ENCODE measurements at regions not wholly inside any gene's neighbourhood (a gene's known extent, or its start where the extent isn't known, plus 50 kb on each side); places are given as distances from the start of the nearest gene placed in this dataset.

DNA sequence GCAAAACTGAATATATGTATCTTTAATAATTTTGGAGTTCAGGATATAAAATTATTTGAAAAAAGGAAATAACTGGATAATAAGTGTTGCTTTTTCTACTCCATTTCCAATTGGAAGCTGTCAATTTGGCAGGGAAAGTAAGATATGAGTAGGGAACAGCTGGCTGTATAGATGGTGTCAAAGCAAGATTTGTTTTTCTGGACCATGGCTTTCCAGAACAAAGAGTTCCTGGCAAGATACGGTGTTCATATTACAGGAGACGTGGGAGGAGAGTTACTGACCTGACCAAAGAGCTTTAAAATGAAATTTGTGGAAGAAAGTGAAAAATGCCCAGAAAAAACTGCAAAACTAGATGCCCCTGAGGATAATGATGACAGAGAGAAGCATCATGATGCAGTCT lies 442.7 kb upstream of the KIRREL3 start:
- no peaks in the 10 kb centered on the region for H3K36me3 ChIP-seq (replicated peaks in 1 of 2; ENCODE audit: control insufficient read depth in 1 of 2, insufficient read depth in 2 of 2, low read length in 1 of 2)
- H3F3A ChIP-seq (replicated peaks; ENCODE audit: insufficient read depth) = no peaks in the 10 kb centered on the region
- no peak overlapping the region for H3K27ac ChIP-seq (ENCODE audit: low read depth in 2 of 2, low read length in 1 of 2)
- no peaks in the 10 kb centered on the region for H4K20me1 ChIP-seq (ENCODE audit: insufficient read depth)
- CTCF ChIA-PET = interaction anchor here (0.6 to 1.3 kb wide), 3 partner anchors 281 to 1002 kb away, joined by 3 read pairs; no protein-coding TSS in a partner anchor
- no peaks in the 10 kb centered on the region for H3K79me2 ChIP-seq (ENCODE audit: insufficient read depth)
- no peak overlapping the region for H3K4me3 ChIP-seq (ENCODE audit: low read depth in 2 of 2, low read length in 1 of 2)
- no peaks in the 10 kb centered on the region for H3K27me3 ChIP-seq (ENCODE audit: insufficient read depth)
- H3K9me2 ChIP-seq = no peaks in the 10 kb centered on the region
- H3K4me2 ChIP-seq = no peak overlapping the region
- no peak overlapping the region for H2AFZ ChIP-seq (ENCODE audit: low read depth)
- POLR2A ChIA-PET = no interaction called here
- H3K9me3 ChIP-seq = no peaks in the 10 kb centered on the region
- no peak overlapping the region for H3K9ac ChIP-seq
- whole genome bisulfite sequencing (ENCODE audit: low lambda C conversion rate) = 2% methylated on average over 2 of the region's 2 CpGs
- peaks cover 0 to 3% of the 10 kb centered on the region in 2 experiments; a peak in 1 of 4 replicates for H3K4me1 ChIP-seq (ENCODE audit: control insufficient read depth in 1 of 2, insufficient read depth in 2 of 2, low read depth in 1 of 2, low read length in 1 of 2)
- TF ChIP-seq RCOR1 (IDR thresholded peaks at IDR 0.05; ENCODE audit: low read length) = no peak
- TF ChIP-seq TAF1 (IDR thresholded peaks at IDR 0.05; ENCODE audit: borderline replicate concordance, low read depth, low read length) = no peak
- TF ChIP-seq FOXJ3 (CRISPR knock-in tag; IDR thresholded peaks at IDR 0.05) = no peak
- no peak for TF ChIP-seq GABPA (IDR thresholded peaks at IDR 0.05; ENCODE audit: low read depth)
- TF ChIP-seq POLR2AphosphoS5 (IDR thresholded peaks at IDR 0.05; ENCODE audit: low read depth, low read length) = no peak
- no peak for DNase-seq

DNA sequence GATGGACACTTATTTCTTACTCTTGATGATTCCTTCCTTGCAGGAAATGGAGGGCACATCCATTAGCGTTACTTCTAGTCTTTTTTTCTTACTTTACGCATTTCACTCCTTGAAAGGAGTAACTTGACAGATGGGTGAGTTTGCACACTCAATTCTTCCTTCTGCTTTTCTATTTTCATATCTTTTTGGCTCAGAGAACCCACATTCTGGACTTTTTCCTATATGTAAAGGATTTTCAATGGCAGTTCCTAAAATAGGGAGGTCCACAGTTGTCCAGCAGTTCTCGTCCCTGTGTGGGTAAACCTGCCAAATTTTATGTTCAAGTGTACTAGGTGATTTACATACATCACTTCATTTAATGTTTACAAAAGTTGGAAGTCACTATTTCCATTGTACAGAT lies 440.0 kb upstream of the KIRREL3 start:
- Histone ChIP-seq H3K4me3 (ENCODE audit: low read depth in 2 of 2, low read length in 1 of 2) (no peak overlapping the region), H3F3A (replicated peaks; ENCODE audit: insufficient read depth) (no peaks in the 10 kb centered on the region), H4K20me1 (ENCODE audit: insufficient read depth) (no peaks in the 10 kb centered on the region), H3K9me2 (no peaks in the 10 kb centered on the region), H3K9me3 (no peaks in the 10 kb centered on the region), H3K4me2 (no peak overlapping the region), H3K27me3 (ENCODE audit: insufficient read depth) (no peaks in the 10 kb centered on the region), H3K36me3 (replicated peaks in 1 of 2; ENCODE audit: control insufficient read depth in 1 of 2, insufficient read depth in 2 of 2, low read length in 1 of 2) (no peaks in the 10 kb centered on the region), H3K9ac (no peak overlapping the region), H2AFZ (ENCODE audit: low read depth) (no peak overlapping the region), H3K79me2 (ENCODE audit: insufficient read depth) (no peaks in the 10 kb centered on the region), H3K4me1 (ENCODE audit: control insufficient read depth in 1 of 2, insufficient read depth in 2 of 2, low read depth in 1 of 2, low read length in 1 of 2) (peaks cover 0 to 2% of the 10 kb centered on the region in 2 experiments; a peak in 1 of 4 replicates), H3K27ac (ENCODE audit: low read depth in 2 of 2, low read length in 1 of 2) (no peak overlapping the region)
- WGBS (ENCODE audit: low lambda C conversion rate) = 23% methylated on average over 3 of the region's 3 CpGs
- TF ChIP-seq, protein P1, sequence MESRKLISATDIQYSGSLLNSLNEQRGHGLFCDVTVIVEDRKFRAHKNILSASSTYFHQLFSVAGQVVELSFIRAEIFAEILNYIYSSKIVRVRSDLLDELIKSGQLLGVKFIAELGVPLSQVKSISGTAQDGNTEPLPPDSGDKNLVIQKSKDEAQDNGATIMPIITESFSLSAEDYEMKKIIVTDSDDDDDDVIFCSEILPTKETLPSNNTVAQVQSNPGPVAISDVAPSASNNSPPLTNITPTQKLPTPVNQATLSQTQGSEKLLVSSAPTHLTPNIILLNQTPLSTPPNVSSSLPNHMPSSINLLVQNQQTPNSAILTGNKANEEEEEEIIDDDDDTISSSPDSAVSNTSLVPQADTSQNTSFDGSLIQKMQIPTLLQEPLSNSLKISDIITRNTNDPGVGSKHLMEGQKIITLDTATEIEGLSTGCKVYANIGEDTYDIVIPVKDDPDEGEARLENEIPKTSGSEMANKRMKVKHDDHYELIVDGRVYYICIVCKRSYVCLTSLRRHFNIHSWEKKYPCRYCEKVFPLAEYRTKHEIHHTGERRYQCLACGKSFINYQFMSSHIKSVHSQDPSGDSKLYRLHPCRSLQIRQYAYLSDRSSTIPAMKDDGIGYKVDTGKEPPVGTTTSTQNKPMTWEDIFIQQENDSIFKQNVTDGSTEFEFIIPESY (IDR thresholded peaks at IDR 0.05; ENCODE audit: borderline replicate concordance, low read depth) = no peak
- TF ChIP-seq NFIC (IDR thresholded peaks at IDR 0.05; ENCODE audit: borderline replicate concordance) (no peak), ELF1 (IDR thresholded peaks at IDR 0.05) (no peak), SMC3 (IDR thresholded peaks at IDR 0.05; ENCODE audit: low read depth, low read length) (no peak), SIN3A (IDR thresholded peaks at IDR 0.05; ENCODE audit: borderline replicate concordance, low read depth, low read length) (no peak), EP300 (IDR thresholded peaks at IDR 0.05; ENCODE audit: borderline replicate concordance in 1 of 2, low read depth in 1 of 2, low read length in 1 of 2) (no peak), GATA2 (CRISPR knock-in tag; IDR thresholded peaks at IDR 0.05) (no peak), EZH2phosphoT487 (IDR thresholded peaks at IDR 0.05; ENCODE audit: borderline replicate concordance, low read depth) (no peak), RCOR1 (IDR thresholded peaks at IDR 0.05; ENCODE audit: low read length) (no peak), FOSL2 (IDR thresholded peaks at IDR 0.05; ENCODE audit: borderline replicate concordance, low read depth) (no peak), RAD21 (IDR thresholded peaks at IDR 0.05; ENCODE audit: low read length) (no peak), JUND (IDR thresholded peaks at IDR 0.05) (no peak), TCF12 (IDR thresholded peaks at IDR 0.05) (no peak), TAF1 (IDR thresholded peaks at IDR 0.05; ENCODE audit: borderline replicate concordance, low read depth, low read length) (no peak), NRF1 (IDR thresholded peaks at IDR 0.05; ENCODE audit: low read depth, low read length) (no peak), POLR2AphosphoS5 (IDR thresholded peaks at IDR 0.05; ENCODE audit: low read depth, low read length) (no peak)
- TF ChIP-seq, protein P2, sequence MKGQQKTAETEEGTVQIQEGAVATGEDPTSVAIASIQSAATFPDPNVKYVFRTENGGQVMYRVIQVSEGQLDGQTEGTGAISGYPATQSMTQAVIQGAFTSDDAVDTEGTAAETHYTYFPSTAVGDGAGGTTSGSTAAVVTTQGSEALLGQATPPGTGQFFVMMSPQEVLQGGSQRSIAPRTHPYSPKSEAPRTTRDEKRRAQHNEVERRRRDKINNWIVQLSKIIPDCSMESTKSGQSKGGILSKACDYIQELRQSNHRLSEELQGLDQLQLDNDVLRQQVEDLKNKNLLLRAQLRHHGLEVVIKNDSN (IDR thresholded peaks at IDR 0.05; ENCODE audit: borderline replicate concordance, low read depth) = no peak
- TF ChIP-seq, protein P3, sequence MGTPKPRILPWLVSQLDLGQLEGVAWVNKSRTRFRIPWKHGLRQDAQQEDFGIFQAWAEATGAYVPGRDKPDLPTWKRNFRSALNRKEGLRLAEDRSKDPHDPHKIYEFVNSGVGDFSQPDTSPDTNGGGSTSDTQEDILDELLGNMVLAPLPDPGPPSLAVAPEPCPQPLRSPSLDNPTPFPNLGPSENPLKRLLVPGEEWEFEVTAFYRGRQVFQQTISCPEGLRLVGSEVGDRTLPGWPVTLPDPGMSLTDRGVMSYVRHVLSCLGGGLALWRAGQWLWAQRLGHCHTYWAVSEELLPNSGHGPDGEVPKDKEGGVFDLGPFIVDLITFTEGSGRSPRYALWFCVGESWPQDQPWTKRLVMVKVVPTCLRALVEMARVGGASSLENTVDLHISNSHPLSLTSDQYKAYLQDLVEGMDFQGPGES (IDR thresholded peaks at IDR 0.05; ENCODE audit: low read depth, low read length) = no peak
- TF ChIP-seq, protein P4, sequence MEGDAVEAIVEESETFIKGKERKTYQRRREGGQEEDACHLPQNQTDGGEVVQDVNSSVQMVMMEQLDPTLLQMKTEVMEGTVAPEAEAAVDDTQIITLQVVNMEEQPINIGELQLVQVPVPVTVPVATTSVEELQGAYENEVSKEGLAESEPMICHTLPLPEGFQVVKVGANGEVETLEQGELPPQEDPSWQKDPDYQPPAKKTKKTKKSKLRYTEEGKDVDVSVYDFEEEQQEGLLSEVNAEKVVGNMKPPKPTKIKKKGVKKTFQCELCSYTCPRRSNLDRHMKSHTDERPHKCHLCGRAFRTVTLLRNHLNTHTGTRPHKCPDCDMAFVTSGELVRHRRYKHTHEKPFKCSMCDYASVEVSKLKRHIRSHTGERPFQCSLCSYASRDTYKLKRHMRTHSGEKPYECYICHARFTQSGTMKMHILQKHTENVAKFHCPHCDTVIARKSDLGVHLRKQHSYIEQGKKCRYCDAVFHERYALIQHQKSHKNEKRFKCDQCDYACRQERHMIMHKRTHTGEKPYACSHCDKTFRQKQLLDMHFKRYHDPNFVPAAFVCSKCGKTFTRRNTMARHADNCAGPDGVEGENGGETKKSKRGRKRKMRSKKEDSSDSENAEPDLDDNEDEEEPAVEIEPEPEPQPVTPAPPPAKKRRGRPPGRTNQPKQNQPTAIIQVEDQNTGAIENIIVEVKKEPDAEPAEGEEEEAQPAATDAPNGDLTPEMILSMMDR (IDR thresholded peaks at IDR 0.05) = no peak
- DNase-seq = no peak
- ChIA-PET POLR2A (no interaction called here), CTCF (no interaction called here)

Data from SK-N-SH (cell line).